B cell (primary cell): ENCODE measurements at regions not wholly inside any gene's neighbourhood (a gene's known extent, or its start where the extent isn't known, plus 50 kb on each side); places are given as distances from the start of the nearest gene placed in this dataset.

ENCODE experiments used
- ATAC-seq: fragments of 200-7000 bp; cut with Tn5 transposase; one replicate; pipeline ENCODE4 v1.10.0; 2021; ENCODE audit warnings: low read depth, mild to moderate bottlenecking, moderate number of reproducible peaks, moderate library complexity
- CTCF ChIA-PET: fragments of 350-600 bp; sonication (Branson Sonifier 250); formaldehyde crosslinking; loops from one replicate; lab custom pipeline; 2021; ENCODE audit warnings: antibody characterized with exemption, inconsistent platforms; lab: Charles Lee
- POLR2A ChIA-PET: fragments of 350-600 bp; sonication (Branson Sonifier 250); formaldehyde crosslinking; loops from one replicate; lab custom pipeline; 2021; ENCODE audit warnings: antibody characterized with exemption; lab: Charles Lee
- DNase-seq: peaks from one replicate; pipeline ENCODE4 v3.0.0; 2013
- H2AFZ ChIP-seq: 2 replicates; pipeline ENCODE4 v1.6.1; 2012; ENCODE audit warnings: mild to moderate bottlenecking, low read depth, low read length; ENCODE audit not compliant: insufficient read depth, poor library complexity, severe bottlenecking
- H3K27ac ChIP-seq, 2 donors: 1 replicate in 1 of 2; 2 replicates in 1 of 2; pipeline ENCODE4 v1.5.1; 2012 to 2013; ENCODE audit warnings: low read length in 2 of 2, mild to moderate bottlenecking in 2 of 2, moderate library complexity in 1 of 2
- H3K27me3 ChIP-seq, 4 experiments: fragments of 200-600 bp in 1 of 4; sonication (generic) in 1 of 4; replicated peaks in 1 of 4; 1 replicate in 2 of 4; 2 replicates in 2 of 4; pipeline versions ENCODE4 v1.6.1 to v1.7.0; 2013 to 2016; ENCODE audit warnings: low read length in 3 of 4, mild to moderate bottlenecking in 2 of 4, mixed read lengths in 1 of 4, moderate library complexity in 1 of 4; ENCODE audit not compliant: insufficient read depth in 4 of 4, control insufficient read depth in 3 of 4; ENCODE audit errors: control extremely low read depth in 1 of 4
- H3K36me3 ChIP-seq, 2 experiments: replicated peaks in 1 of 2; 1 replicate in 1 of 2; 2 replicates in 1 of 2; pipeline versions ENCODE4 v1.6.1 to v1.7.1; 2013; ENCODE audit warnings: low read length in 1 of 2; ENCODE audit not compliant: insufficient read depth in 2 of 2, control insufficient read depth in 1 of 2; ENCODE audit errors: control extremely low read depth in 1 of 2, extremely low read depth in 1 of 2
- H3K4me1 ChIP-seq, 2 donors: fragments of 200-600 bp in 1 of 2; sonication (generic) in 1 of 2; 1 replicate in 1 of 2; 2 replicates in 1 of 2; pipeline versions ENCODE4 v1.5.1 to v1.6.1; 2013 to 2017; ENCODE audit warnings: low read length in 2 of 2; ENCODE audit not compliant: control insufficient read depth in 2 of 2, insufficient read depth in 2 of 2
- H3K4me2 ChIP-seq: replicated peaks from 2 replicates; pipeline ENCODE3; 2012; ENCODE audit warnings: mild to moderate bottlenecking, low read depth, low read length; ENCODE audit not compliant: poor library complexity, severe bottlenecking
- H3K4me3 ChIP-seq, 5 experiments: fragments of 200-600 bp in 1 of 5; sonication (generic) in 1 of 5; 1 replicate in 3 of 5; 2 replicates in 2 of 5; pipeline versions ENCODE4 v1.5.1 to v1.7.0; 2011 to 2016; ENCODE audit warnings: low read length in 4 of 5, mild to moderate bottlenecking in 4 of 5, low read depth in 2 of 5, control low read depth in 1 of 5, moderate library complexity in 1 of 5; ENCODE audit not compliant: insufficient read depth in 1 of 5; ENCODE audit errors: control extremely low read depth in 1 of 5, extremely low read depth in 1 of 5
- H3K79me2 ChIP-seq: fragments of 200-600 bp; sonication (generic); one replicate; pipeline ENCODE4 v1.6.0; 2016; ENCODE audit warnings: low read length; ENCODE audit not compliant: control insufficient read depth, insufficient read depth
- H3K9ac ChIP-seq: fragments of 200-600 bp; sonication (generic); 2 replicates; pipeline ENCODE4 v1.6.1; 2017; ENCODE audit warnings: mild to moderate bottlenecking, low read length, moderate library complexity
- H3K9me3 ChIP-seq, 3 donors: one replicate each; pipeline versions ENCODE4 v1.6.1 to v1.7.1; 2013; ENCODE audit warnings: low read length in 2 of 3; ENCODE audit not compliant: control insufficient read depth in 2 of 3, insufficient read depth in 1 of 3; ENCODE audit errors: control extremely low read depth in 1 of 3
- H4K20me1 ChIP-seq: 2 replicates; pipeline ENCODE4 v1.6.0; 2012; ENCODE audit warnings: mild to moderate bottlenecking, low read length; ENCODE audit not compliant: insufficient read depth, control insufficient read depth, poor library complexity, severe bottlenecking
- H3K27ac Mint-ChIP-seq: one replicate; pipeline ENCODE4 v1.8.0; 2021; ENCODE audit warnings: mixed read lengths
- H3K27me3 Mint-ChIP-seq: one replicate; pipeline ENCODE4 v1.8.0; 2021; ENCODE audit warnings: mixed read lengths
- H3K4me1 Mint-ChIP-seq: one replicate; pipeline ENCODE4 v1.8.0; 2021; ENCODE audit warnings: mixed read lengths
- H3K4me3 Mint-ChIP-seq: one replicate; pipeline ENCODE4 v1.8.0; 2021; ENCODE audit warnings: mixed read lengths
- H3K9me3 Mint-ChIP-seq: one replicate; pipeline ENCODE4 v1.8.0; 2022; ENCODE audit warnings: mixed read lengths; ENCODE audit not compliant: insufficient read depth
- CTCF ChIP-seq: fragments of 200-600 bp; IDR thresholded peaks from one replicate; pipeline ENCODE4 v1.8.0; 2022; ENCODE audit warnings: antibody characterized with exemption, mild to moderate bottlenecking
- EZH2 ChIP-seq: IDR thresholded peaks from 2 replicates; pipeline ENCODE4 v1.6.1; 2012; ENCODE audit warnings: borderline replicate concordance, low read depth, mild to moderate bottlenecking, moderate library complexity, low read length; ENCODE audit not compliant: insufficient read depth, poor library complexity, severe bottlenecking
- WGBS: methylation state at CpG from one replicate; pipeline ENCODE4 v1.1.5; 2013; ENCODE audit warnings: missing lambda C conversion rate; ENCODE audit not compliant: insufficient coverage; 5-methylcytosine and 5-hydroxymethylcytosine counted together
- intact Hi-C: fragments of 100-400 bp; cut with micrococcal nuclease; formaldehyde crosslinking; loops from one replicate; pipeline ENCODE4 v1.10.0; 2022

GRCh38 chr20:60171313-60171712 is 213.1 kb downstream of the CDH26 start:
- Histone ChIP-seq H2AFZ (no peak overlapping the region), H3K27me3 (no peaks in the 10 kb centered on the region), H3K4me3 (no peak overlapping the region), H3K36me3 (no peaks in the 10 kb centered on the region), H3K9me3 (peaks cover 0 to 4% (median 2%) of the 10 kb centered on the region in 3 donors), H3K4me1 (no peaks in the 10 kb centered on the region), H4K20me1 (no peaks in the 10 kb centered on the region), H3K9ac (no peak overlapping the region), H3K27ac (no peak overlapping the region), H3K79me2 (no peaks in the 10 kb centered on the region), H3K4me2 (no peak overlapping the region)
- POLR2A ChIA-PET: no interaction called here
- intact Hi-C loops: no loop called here
- CTCF ChIA-PET: no interaction called here
- no peak overlapping the region for H3K4me3 Mint-ChIP-seq
- DNase-seq: no peak
- no peaks in the 10 kb centered on the region for H3K27me3 Mint-ChIP-seq
- H3K27ac Mint-ChIP-seq: no peak overlapping the region
- H3K4me1 Mint-ChIP-seq: no peaks in the 10 kb centered on the region
- H3K9me3 Mint-ChIP-seq: no peaks in the 10 kb centered on the region
- ATAC-seq: no peak
- no peak for TF ChIP-seq EZH2
- no peak for TF ChIP-seq CTCF

GRCh38 chr20:60171738-60172137 is 213.5 kb downstream of the CDH26 start:
- WGBS: 90% methylated on average over 4 of the region's 4 CpGs
- H3K9me3 ChIP-seq: peaks cover 0 to 4% (median 2%) of the 10 kb centered on the region in 3 donors
- H3K4me1 ChIP-seq: no peaks in the 10 kb centered on the region
- no peak overlapping the region for H3K27ac ChIP-seq
- no peaks in the 10 kb centered on the region for H3K36me3 ChIP-seq
- H3K4me2 ChIP-seq: no peak overlapping the region
- POLR2A ChIA-PET: no interaction called here
- Mint-ChIP-seq H3K9me3 (no peaks in the 10 kb centered on the region), H3K4me1 (no peaks in the 10 kb centered on the region), H3K27me3 (no peaks in the 10 kb centered on the region), H3K4me3 (no peak overlapping the region), H3K27ac (no peak overlapping the region)
- DNase-seq (no peak), ATAC-seq (no peak)
- H2AFZ ChIP-seq: no peak overlapping the region
- H4K20me1 ChIP-seq: no peaks in the 10 kb centered on the region
- no peak overlapping the region for H3K9ac ChIP-seq
- CTCF ChIA-PET: no interaction called here
- intact Hi-C loops: no loop called here
- H3K79me2 ChIP-seq: no peaks in the 10 kb centered on the region
- H3K4me3 ChIP-seq: no peak overlapping the region
- no peaks in the 10 kb centered on the region for H3K27me3 ChIP-seq
- TF ChIP-seq EZH2: no peak
- TF ChIP-seq CTCF: no peak
